ENCODE measurements at regions not wholly inside any gene's neighbourhood (a gene's known extent, or its start where the extent isn't known, plus 50 kb on each side); places are given as distances from the start of the nearest gene placed in this dataset.

- no peak for DNase-seq
These were observed 224.3 kb upstream of the S1PR3 start for GRCh38 chr9:88766778-88767503.

- DNase-seq, result no peak
These were observed 223.8 kb upstream of the S1PR3 start for GRCh38 chr9:88767504-88767790.

GRCh38 chr9:88772575-88772974 is 218.7 kb upstream of the S1PR3 start:
- DNase-seq, result no peak

GRCh38 chr9:88773126-88773525 is 218.1 kb upstream of the S1PR3 start:
- DNase-seq, result no peak

GRCh38 chr9:88773627-88774244 is 217.5 kb upstream of the S1PR3 start:
- DNase-seq, result no peak

GRCh38 chr9:88775037-88775471 is 216.2 kb upstream of the S1PR3 start:
- no peak for DNase-seq

- no peak for DNase-seq
These were observed 215.7 kb upstream of the S1PR3 start for GRCh38 chr9:88775559-88775958.

- no peak for DNase-seq
These were observed 215.3 kb upstream of the S1PR3 start for GRCh38 chr9:88775966-88776365.

- no peak for DNase-seq
These were observed 214.4 kb upstream of the S1PR3 start for GRCh38 chr9:88776717-88777497.

GRCh38 chr9:88777498-88778312 is 213.6 kb upstream of the S1PR3 start:
- DNase-seq, result no peak

GRCh38 chr9:88781628-88782391 is 209.5 kb upstream of the S1PR3 start:
- no peak for DNase-seq

- DNase-seq, result no peak
These were observed 208.1 kb upstream of the S1PR3 start for GRCh38 chr9:88782931-88783710.

- no peak for DNase-seq
These were observed 207.6 kb upstream of the S1PR3 start for GRCh38 chr9:88783711-88784083.

GRCh38 chr9:88784960-88785359 is 206.3 kb upstream of the S1PR3 start:
- no peak for DNase-seq

GRCh38 chr9:88786291-88787079 is 204.8 kb upstream of the S1PR3 start:
- DNase-seq, result no peak

- DNase-seq, result no peak
These were observed 201.5 kb upstream of the S1PR3 start for GRCh38 chr9:88789785-88790184.

GRCh38 chr9:88791105-88791805 is 200.0 kb upstream of the S1PR3 start:
- DNase-seq, result no peak

- DNase-seq, result no peak
These were observed 198.8 kb upstream of the S1PR3 start for GRCh38 chr9:88792502-88792901.

GRCh38 chr9:88794100-88794499 is 197.2 kb upstream of the S1PR3 start:
- no peak for DNase-seq

GRCh38 chr9:88796947-88797346 is 194.3 kb upstream of the S1PR3 start:
- DNase-seq, result no peak
